ENCODE measurements at regions not wholly inside any gene's neighbourhood (a gene's known extent, or its start where the extent isn't known, plus 50 kb on each side); places are given as distances from the start of the nearest gene placed in this dataset.

GRCh38 chr3:117285737-117286136 lies 576.2 kb downstream of the TUSC7 start:
- no peak for TF ChIP-seq CTCF (conservative IDR thresholded peaks at IDR 0.05; ENCODE audit: low read depth, low read length)
- no peak overlapping the region for H3K4me3 ChIP-seq (ENCODE audit: low read length)
- DNase-seq (ENCODE audit: low read depth), result no peak

DNA sequence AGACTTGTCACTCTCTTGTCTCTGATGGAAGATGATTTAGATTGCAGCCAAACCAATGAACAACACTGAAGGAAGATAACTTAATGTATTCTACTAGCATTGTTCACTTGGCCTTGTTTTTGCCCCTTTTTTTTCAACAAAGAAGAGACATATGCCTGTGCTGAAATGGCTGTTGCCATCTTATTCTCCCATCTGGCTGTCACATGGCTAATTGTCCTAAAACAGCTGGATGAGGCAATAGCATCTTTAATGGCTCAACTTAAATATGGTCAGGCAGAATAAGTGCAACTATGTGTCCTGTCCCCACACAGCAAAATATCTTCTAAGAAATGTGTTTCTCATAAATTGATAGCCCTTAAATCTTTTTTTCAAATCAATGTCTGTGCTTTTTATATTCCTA lies 576.9 kb downstream of the TUSC7 start:
- TF ChIP-seq CTCF (conservative IDR thresholded peaks at IDR 0.05; ENCODE audit: low read depth, low read length), result no peak
- DNase-seq (ENCODE audit: low read depth), result no peak
- H3K4me3 ChIP-seq (ENCODE audit: low read length), result no peak overlapping the region

DNA sequence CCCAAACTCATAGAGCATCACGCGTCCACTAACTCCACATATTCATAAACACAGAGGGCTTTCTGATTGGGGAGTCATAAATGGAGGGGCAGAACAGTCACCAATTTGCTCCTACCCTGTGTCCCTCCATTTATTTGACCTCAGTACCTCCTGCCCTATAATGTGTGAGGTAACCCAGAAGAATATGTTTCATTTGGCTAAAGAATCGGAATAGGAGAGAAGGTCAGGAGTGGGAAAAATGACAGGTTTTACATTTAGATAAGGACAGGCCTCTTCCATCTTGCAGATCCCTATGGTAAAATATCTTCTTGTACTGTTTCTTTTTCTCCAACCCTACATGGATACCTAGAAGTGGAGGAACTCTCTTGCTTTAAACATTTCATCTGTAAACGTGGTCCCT lies 578.0 kb downstream of the TUSC7 start:
- no peak for TF ChIP-seq CTCF (conservative IDR thresholded peaks at IDR 0.05; ENCODE audit: low read depth, low read length)
- no peak for DNase-seq (ENCODE audit: low read depth)

GRCh38 chr3:117291476-117291875 lies 581.9 kb downstream of the TUSC7 start:
- no peak for DNase-seq (ENCODE audit: low read depth)
- H3K4me3 ChIP-seq (ENCODE audit: low read length), result no peak overlapping the region
- TF ChIP-seq CTCF (conservative IDR thresholded peaks at IDR 0.05; ENCODE audit: low read depth, low read length), result no peak

More for the DNA sequence above, 578.0 kb downstream of the TUSC7 start:
- H3K4me3 ChIP-seq (ENCODE audit: low read length), result no peak overlapping the region

DNA sequence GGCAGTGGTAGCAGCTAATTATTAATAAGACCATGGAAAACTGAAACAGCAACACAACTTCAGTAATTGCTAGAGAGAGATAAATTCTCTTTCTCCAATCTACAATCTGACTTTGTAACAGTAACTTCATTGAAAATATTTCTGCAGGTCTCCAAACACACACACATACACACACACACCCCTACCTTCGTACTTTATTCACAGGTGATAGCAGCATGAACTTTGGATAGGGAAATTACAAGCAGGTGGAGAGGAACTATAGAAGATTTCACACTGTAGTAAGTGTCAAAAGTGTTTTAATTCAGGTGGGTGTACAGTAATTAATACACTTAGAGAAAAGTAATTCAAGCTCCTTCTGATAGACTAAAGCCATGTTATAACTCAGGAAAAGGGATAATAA lies 587.5 kb downstream of the TUSC7 start:
- TF ChIP-seq CTCF (conservative IDR thresholded peaks at IDR 0.05; ENCODE audit: low read depth, low read length), result no peak
- H3K4me3 ChIP-seq (ENCODE audit: low read length), result no peak overlapping the region
- DNase-seq (ENCODE audit: low read depth), result no peak

DNA sequence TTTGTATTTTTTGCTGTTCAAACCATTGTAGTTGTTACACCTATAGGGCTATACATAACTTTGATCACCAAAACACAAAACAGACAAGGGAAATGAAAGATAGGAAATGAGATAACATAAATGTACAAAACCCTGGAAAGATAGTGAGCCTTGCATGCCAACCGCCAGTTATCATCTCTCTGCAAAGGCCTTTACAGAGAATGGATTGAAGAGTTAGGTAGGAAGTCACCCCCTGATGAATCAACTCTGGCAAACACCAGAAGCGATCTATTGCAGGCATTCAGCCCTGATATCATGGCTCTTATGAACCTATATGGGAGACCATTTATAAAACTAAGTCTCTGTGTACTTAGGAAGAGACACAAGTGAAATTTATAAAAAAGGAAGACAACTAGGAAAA lies 588.0 kb downstream of the TUSC7 start:
- DNase-seq (ENCODE audit: low read depth), result no peak
- TF ChIP-seq CTCF (conservative IDR thresholded peaks at IDR 0.05; ENCODE audit: low read depth, low read length), result no peak
- no peak overlapping the region for H3K4me3 ChIP-seq (ENCODE audit: low read length)

DNA sequence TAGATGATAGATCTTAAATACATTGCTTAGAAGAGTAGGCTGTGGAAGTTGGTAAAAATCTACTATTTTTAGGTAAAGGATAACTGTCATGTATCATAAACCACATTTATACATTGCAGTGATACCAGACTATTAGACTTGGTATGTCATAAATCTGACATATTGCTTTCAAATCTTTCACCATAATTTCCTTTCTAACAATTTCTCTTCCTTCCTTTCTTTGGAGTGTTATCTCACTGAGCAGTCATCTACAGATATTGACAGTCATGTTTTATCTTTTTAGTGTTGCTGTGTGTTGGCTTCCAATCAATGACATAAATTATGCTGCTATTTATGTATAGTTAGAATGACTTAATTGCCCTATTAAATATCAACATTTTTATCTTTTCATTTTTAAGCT lies 588.7 kb downstream of the TUSC7 start:
- DNase-seq (ENCODE audit: low read depth), result no peak
- no peak overlapping the region for H3K4me3 ChIP-seq (ENCODE audit: low read length)
- no peak for TF ChIP-seq CTCF (conservative IDR thresholded peaks at IDR 0.05; ENCODE audit: low read depth, low read length)
